Nephron (organoid): ENCODE measurements at regions not wholly inside any gene's neighbourhood (a gene's known extent, or its start where the extent isn't known, plus 50 kb on each side); places are given as distances from the start of the nearest gene placed in this dataset.

Source experiments
- H3K27ac Mint-ChIP-seq, 3 experiments: 2 replicates each; pipeline ENCODE4 v1.8.0; 2020; ENCODE audit warnings: mixed read lengths in 3 of 3, mild to moderate bottlenecking in 2 of 3, moderate library complexity in 1 of 3
- H3K27me3 Mint-ChIP-seq: 2 replicates; pipeline ENCODE4 v1.8.0; 2021; ENCODE audit warnings: low read depth, mild to moderate bottlenecking, moderate library complexity, mixed read lengths
- H3K36me3 Mint-ChIP-seq: 2 replicates; pipeline ENCODE4 v1.8.0; 2020; ENCODE audit warnings: low read depth, mixed read lengths
- H3K4me1 Mint-ChIP-seq: 2 replicates; pipeline ENCODE4 v1.8.0; 2020; ENCODE audit warnings: mixed read lengths
- H3K4me3 Mint-ChIP-seq, 3 experiments: 2 replicates each; pipeline ENCODE4 v1.8.0; 2020; ENCODE audit warnings: mild to moderate bottlenecking in 3 of 3, mixed read lengths in 3 of 3, moderate library complexity in 2 of 3
- H3K9me3 Mint-ChIP-seq: 2 replicates; pipeline ENCODE4 v1.8.0; 2020; ENCODE audit warnings: mixed read lengths
- CTCF ChIP-seq, 3 experiments: fragments of 200-600 bp; sonication (generic); IDR thresholded peaks; one replicate each; pipeline ENCODE4 v1.5.0; 2021; ENCODE audit warnings: antibody characterized with exemption in 3 of 3; ENCODE audit not compliant: unreplicated experiment in 3 of 3

GRCh38 chr19:29014857-29015436 is 198.0 kb downstream of the UQCRFS1 start:
- H3K27ac Mint-ChIP-seq = no peak overlapping the region
- H3K4me3 Mint-ChIP-seq = no peak overlapping the region
- H3K36me3 Mint-ChIP-seq = no peaks in the 10 kb centered on the region
- no peaks in the 10 kb centered on the region for H3K4me1 Mint-ChIP-seq
- no peak for TF ChIP-seq CTCF (IDR thresholded peaks at IDR 0.05; ENCODE audit: unreplicated experiment in 3 of 3)
- H3K27me3 Mint-ChIP-seq = peaks cover 54% of the 10 kb centered on the region
- H3K9me3 Mint-ChIP-seq = no peaks in the 10 kb centered on the region

- Mint-ChIP-seq H3K27ac (no peak overlapping the region), H3K27me3 (peaks cover 51% of the 10 kb centered on the region), H3K4me1 (no peaks in the 10 kb centered on the region), H3K9me3 (no peaks in the 10 kb centered on the region), H3K36me3 (no peaks in the 10 kb centered on the region), H3K4me3 (no peak overlapping the region)
- TF ChIP-seq CTCF (IDR thresholded peaks at IDR 0.05; ENCODE audit: unreplicated experiment in 3 of 3) = no peak
Measured at GRCh38 chr19:29013988-29014387, 199.0 kb downstream of the UQCRFS1 start.

GRCh38 chr19:29013325-29013724 is 199.6 kb downstream of the UQCRFS1 start:
- Mint-ChIP-seq H3K9me3 (no peaks in the 10 kb centered on the region), H3K4me3 (no peak overlapping the region), H3K27me3 (peaks cover 46% of the 10 kb centered on the region), H3K4me1 (no peaks in the 10 kb centered on the region), H3K27ac (no peak overlapping the region), H3K36me3 (no peaks in the 10 kb centered on the region)
- no peak for TF ChIP-seq CTCF (IDR thresholded peaks at IDR 0.05; ENCODE audit: unreplicated experiment in 3 of 3)

GRCh38 chr19:29012457-29012856 is 200.5 kb downstream of the UQCRFS1 start:
- Mint-ChIP-seq H3K27ac (no peak overlapping the region), H3K9me3 (no peaks in the 10 kb centered on the region), H3K27me3 (peaks cover 38% of the 10 kb centered on the region), H3K4me1 (no peaks in the 10 kb centered on the region), H3K4me3 (no peak overlapping the region), H3K36me3 (no peaks in the 10 kb centered on the region)
- TF ChIP-seq CTCF (IDR thresholded peaks at IDR 0.05; ENCODE audit: unreplicated experiment in 3 of 3) = no peak

GRCh38 chr19:29010276-29010675 is 202.7 kb downstream of the UQCRFS1 start:
- no peaks in the 10 kb centered on the region for H3K36me3 Mint-ChIP-seq

More at GRCh38 chr19:29010276-29010675, 202.7 kb downstream of the UQCRFS1 start:
- TF ChIP-seq CTCF (IDR thresholded peaks at IDR 0.05; ENCODE audit: unreplicated experiment in 3 of 3) = no peak
- Mint-ChIP-seq H3K27me3 (peaks cover 19% of the 10 kb centered on the region), H3K4me3 (no peak overlapping the region), H3K27ac (no peak overlapping the region), H3K9me3 (no peaks in the 10 kb centered on the region), H3K4me1 (no peaks in the 10 kb centered on the region)
